ENCODE measurements at regions not wholly inside any gene's neighbourhood (a gene's known extent, or its start where the extent isn't known, plus 50 kb on each side); places are given as distances from the start of the nearest gene placed in this dataset.

- no peak for TF ChIP-seq POLR2AphosphoS5 (IDR thresholded peaks at IDR 0.05; ENCODE audit: low read length)
- TF ChIP-seq SMC3 (IDR thresholded peaks at IDR 0.05; ENCODE audit: borderline replicate concordance, low read length): no peak
- no peak for TF ChIP-seq RB1 (IDR thresholded peaks at IDR 0.05; ENCODE audit: borderline replicate concordance)
- TF ChIP-seq RCOR1 (conservative IDR thresholded peaks at IDR 0.05; ENCODE audit: low read depth, low read length): no peak
- TF ChIP-seq ZZZ3 (IDR thresholded peaks at IDR 0.05; ENCODE audit: control insufficient read depth, insufficient read length, low read depth): no peak
- TF ChIP-seq, protein P1, sequence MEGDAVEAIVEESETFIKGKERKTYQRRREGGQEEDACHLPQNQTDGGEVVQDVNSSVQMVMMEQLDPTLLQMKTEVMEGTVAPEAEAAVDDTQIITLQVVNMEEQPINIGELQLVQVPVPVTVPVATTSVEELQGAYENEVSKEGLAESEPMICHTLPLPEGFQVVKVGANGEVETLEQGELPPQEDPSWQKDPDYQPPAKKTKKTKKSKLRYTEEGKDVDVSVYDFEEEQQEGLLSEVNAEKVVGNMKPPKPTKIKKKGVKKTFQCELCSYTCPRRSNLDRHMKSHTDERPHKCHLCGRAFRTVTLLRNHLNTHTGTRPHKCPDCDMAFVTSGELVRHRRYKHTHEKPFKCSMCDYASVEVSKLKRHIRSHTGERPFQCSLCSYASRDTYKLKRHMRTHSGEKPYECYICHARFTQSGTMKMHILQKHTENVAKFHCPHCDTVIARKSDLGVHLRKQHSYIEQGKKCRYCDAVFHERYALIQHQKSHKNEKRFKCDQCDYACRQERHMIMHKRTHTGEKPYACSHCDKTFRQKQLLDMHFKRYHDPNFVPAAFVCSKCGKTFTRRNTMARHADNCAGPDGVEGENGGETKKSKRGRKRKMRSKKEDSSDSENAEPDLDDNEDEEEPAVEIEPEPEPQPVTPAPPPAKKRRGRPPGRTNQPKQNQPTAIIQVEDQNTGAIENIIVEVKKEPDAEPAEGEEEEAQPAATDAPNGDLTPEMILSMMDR (IDR thresholded peaks at IDR 0.05 in 2 of 3, conservative IDR thresholded peaks at IDR 0.05 in 1 of 3; ENCODE audit: control insufficient read depth in 2 of 3, extremely low read depth in 1 of 3, insufficient read depth in 1 of 3, low read depth in 3 of 3, low read length in 3 of 3): no peak
- no peak for TF ChIP-seq FOXM1 (IDR thresholded peaks at IDR 0.05; ENCODE audit: low read depth, low read length)
- TF ChIP-seq, protein P2, sequence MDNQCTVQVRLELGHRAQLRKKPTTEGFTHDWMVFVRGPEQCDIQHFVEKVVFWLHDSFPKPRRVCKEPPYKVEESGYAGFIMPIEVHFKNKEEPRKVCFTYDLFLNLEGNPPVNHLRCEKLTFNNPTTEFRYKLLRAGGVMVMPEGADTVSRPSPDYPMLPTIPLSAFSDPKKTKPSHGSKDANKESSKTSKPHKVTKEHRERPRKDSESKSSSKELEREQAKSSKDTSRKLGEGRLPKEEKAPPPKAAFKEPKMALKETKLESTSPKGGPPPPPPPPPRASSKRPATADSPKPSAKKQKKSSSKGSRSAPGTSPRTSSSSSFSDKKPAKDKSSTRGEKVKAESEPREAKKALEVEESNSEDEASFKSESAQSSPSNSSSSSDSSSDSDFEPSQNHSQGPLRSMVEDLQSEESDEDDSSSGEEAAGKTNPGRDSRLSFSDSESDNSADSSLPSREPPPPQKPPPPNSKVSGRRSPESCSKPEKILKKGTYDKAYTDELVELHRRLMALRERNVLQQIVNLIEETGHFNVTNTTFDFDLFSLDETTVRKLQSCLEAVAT (IDR thresholded peaks at IDR 0.05): no peak
- no peak for TF ChIP-seq PAX5 (IDR thresholded peaks at IDR 0.05; ENCODE audit: borderline replicate concordance, low read depth, low read length)
- TF ChIP-seq CEBPB (IDR thresholded peaks at IDR 0.05; ENCODE audit: borderline replicate concordance in 1 of 2, low read depth in 2 of 2, low read length in 2 of 2): no peak
- no peak for TF ChIP-seq MTA3 (IDR thresholded peaks at IDR 0.05; ENCODE audit: borderline replicate concordance, low read length)
- no peak for TF ChIP-seq EP300 (IDR thresholded peaks at IDR 0.05; ENCODE audit: borderline replicate concordance in 1 of 2, control insufficient read depth in 1 of 2, low read depth in 2 of 2, low read length in 2 of 2)
- TF ChIP-seq CREB1 (IDR thresholded peaks at IDR 0.05; ENCODE audit: low read depth): no peak
Measured at GRCh38 chr13:85332615-85333014, 466.6 kb downstream of the SLITRK6 start.
